NCI-H1092 (cell line): ENCODE measurements at regions not wholly inside any gene's neighbourhood (a gene's known extent, or its start where the extent isn't known, plus 50 kb on each side); places are given as distances from the start of the nearest gene placed in this dataset.
"Not testable (repeated sequence)": the region's sequence is repeated elsewhere in the genome, so short reads cannot be mapped to it uniquely, and the experiment has no call there.

Source experiments
- DNase-seq: peaks from one replicate; lab custom pipeline; 2025; lab: John Stamatoyannopoulos, UW

DNA sequence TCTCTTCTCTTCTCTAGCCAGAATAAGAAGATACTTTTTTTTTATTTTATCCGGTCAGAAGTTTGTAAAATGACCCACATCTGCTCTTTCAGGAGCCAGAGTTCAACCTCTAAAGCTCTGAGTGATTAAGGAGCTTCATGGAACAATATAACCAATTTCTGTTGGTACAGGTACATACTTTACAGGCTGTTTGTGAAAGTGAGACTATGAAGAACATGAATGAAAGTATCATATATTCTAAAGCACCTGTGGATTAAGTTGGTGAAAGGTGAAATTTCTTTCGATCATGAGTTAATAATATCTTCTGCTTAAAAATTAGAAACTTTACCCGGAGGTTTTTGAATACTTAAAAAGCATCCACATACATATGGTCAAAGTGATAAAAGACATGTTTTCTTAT, 65.2 kb downstream of the DMRT2 start:
- no peak for DNase-seq

DNA sequence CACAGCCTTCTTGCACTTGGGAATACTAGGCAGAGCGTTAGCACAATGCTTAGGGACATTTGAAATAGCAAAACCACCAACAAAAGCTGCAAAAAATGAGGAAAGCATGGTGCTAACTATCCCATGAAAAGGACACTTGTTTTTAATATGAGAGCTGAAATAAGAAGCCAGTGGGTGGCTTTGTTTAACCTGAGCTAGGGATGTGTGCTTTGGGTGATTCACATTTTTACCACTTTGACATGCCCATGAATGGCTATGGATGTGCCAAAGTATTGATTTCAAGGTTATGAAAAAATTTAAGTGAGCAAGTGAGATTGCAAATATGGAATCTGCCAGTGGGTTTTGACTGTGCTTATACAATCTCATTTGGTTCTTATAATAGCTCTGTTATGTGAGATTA, 67.3 kb downstream of the DMRT2 start:
- no peak for DNase-seq

DNA sequence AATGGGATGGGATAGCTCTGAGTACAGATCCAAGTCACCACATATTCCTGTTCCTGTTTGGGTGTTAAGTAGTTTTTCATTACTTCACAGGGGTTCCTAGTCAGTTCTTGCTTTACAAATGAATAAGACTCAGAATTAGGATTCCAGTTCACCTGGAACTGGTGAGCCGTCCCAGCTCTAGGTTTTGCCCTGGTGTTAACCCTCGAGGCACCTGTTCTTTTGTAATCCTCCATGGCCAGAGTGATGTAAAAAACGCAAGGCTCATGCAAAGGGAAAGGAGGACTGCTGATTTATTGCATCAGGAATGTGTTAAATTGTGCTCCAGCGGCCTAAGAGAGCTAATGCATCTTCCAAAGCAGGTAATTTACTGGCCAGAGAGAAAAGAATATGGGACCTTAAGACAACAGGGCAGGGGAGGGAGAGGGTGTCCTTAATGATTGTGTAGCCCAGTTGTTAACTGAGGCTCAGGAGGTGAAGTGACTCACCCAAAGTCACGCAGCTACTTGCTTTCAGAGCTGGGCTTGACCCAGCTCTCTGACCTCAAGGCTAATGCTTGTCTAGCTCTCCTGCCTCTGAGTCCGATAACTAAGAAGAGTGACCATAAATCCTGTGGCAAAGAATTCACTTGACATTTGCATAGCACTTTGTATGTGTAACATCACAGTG, 70.5 kb downstream of the DMRT2 start:
- no peak for DNase-seq

DNA sequence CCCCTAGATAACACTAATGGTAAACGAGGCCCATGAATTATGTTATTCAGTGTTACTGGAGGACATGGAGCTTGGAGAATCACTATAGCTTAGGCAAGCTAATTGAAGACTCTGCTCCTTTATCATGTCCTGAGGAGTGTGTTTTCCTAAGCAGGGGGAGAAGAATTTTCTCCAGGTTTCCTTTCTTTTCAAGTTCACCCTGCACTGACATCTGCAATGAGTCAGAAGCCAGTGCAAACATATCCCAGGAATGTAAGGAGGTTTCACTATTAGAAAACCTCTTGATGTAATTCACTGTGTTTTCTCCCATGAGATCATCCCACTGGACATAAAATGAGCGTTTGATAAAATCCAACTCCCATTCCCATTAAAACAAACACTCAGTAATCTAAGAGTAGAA, 75.6 kb downstream of the DMRT2 start:
- DNase-seq = no peak

DNA sequence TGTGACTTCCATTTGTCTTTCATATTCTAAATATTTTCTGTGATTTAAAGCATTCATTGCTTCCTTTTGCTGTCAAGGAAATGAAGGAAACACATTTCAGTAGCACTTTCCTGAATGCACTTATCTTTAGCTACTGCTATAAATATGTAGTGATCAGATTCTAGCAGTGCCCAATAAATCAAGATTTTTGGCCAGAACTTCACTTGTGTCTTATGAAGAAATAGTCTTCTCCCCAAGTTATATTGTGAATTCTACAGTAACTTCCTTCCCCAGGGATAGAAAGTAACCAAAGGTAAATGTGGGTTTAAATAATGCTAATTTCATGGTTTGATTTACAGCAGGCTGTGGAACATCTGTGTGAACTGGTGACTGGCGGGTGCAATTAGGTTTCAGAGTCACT, 77.9 kb downstream of the DMRT2 start:
- DNase-seq = no peak

DNA sequence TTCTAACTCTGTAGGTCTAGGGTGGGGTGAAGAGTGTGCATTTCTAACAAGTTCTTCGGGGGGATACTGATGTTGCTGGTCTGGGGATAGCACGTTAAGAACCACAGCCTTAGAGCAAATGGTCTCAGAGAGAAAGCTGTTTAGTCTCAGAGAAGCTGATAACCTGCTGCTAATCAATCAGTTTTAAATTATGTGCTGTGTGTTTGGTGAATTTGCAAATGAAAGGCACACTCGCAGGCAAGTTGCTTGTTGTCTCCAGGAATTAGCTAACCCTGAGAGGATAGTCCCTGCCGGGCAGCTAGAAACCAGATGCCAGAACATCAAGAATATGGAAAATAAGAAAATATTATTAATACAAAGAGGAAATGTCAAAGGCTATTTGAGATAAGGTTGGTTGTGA, 79.2 kb downstream of the DMRT2 start:
- DNase-seq = no peak

DNA sequence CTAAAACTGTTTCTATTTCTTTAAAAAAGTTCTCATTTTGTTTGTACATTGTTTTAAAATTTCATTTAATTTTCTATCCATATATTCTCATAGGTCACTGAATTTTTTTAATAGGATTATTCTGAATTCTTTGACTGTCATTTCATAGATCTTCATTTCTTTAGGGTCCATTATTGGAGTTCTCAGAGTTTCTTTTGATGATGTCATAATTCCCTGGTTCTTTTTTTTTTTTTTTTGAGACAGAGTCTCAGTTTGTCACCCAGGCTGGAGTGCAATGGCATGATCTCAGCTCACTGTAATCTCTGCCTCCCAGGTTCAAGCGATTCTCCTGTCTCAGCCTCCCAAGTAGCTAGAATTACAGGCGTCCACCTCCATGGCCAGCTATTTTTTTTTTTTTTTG, 89.9 kb downstream of the DMRT2 start:
- DNase-seq = no peak

DNA sequence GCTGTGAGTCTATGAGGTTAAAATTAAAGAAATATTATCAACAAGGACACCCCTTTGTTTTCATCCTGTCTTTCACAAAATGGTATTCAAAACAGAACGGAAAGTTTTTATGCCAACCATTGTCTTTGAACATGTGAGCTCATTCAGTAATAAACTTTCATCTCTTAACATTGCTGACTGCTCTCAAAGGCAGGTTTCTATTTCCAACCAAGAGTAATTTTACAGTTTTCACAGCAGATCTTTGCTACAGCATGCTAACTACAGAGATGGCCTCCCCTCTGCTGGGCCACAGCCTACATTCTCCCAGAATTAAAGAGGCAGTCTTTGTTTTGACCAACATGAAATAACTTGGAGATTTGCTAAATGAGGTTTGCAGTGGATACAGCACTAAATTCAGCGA, 101.5 kb downstream of the DMRT2 start:
- no peak for DNase-seq

DNA sequence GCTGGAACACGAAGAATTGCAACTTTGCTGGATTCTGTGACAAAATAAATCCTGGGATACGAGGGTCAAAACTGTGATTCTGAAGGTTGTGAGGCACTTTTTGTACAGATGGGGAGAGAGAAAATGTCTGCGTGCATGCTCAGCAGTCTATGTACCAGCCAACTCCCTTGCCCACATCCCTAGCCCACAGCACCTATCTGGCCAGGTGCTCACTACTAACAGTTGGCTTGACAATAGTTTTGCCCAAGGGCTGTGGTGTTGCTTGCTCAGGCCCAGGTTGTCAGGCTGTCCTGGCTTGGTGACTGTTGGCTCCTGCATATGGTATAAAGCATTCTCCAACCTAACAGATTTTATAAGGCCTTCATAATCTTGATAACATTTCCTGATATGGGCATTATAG, 102.0 kb downstream of the DMRT2 start:
- DNase-seq = no peak

DNA sequence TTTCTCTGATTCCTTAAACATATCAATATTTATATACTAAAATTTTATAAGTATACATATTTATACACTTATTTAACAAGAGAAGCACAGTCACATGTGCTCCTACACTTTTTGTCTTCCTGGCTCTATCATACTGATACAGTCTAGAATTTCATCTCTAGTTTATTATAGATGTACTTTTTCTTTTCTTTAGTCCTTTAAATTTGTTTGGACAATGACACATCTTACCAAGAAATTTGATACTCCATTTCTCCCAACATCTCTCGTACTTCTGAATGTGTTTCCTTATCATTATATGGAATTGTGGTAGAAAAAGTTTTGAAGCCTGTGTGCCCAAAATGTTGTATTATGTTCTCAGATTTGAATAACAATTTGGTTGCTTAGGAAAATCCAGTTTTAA, 104.6 kb downstream of the DMRT2 start:
- DNase-seq = no peak

DNA sequence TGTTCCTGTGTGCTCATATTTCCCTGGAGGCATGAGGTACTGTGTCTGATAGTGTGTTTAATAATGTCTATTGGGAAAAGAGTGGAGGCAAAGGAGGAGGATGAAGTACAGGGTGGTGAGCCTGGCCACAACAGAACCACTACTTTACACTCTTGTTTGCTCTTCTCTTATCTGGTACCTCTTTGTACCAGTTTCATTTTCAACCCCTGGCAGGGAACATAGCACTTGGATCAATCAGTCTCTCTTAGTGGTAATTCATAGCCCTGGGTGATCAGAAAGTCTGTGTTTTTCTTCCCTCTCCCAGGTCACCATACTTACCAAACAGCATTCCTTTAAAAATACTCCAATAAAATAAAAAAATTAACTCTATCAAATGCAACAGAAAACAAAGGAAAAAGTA, 105.4 kb downstream of the DMRT2 start:
- DNase-seq = no peak

DNA sequence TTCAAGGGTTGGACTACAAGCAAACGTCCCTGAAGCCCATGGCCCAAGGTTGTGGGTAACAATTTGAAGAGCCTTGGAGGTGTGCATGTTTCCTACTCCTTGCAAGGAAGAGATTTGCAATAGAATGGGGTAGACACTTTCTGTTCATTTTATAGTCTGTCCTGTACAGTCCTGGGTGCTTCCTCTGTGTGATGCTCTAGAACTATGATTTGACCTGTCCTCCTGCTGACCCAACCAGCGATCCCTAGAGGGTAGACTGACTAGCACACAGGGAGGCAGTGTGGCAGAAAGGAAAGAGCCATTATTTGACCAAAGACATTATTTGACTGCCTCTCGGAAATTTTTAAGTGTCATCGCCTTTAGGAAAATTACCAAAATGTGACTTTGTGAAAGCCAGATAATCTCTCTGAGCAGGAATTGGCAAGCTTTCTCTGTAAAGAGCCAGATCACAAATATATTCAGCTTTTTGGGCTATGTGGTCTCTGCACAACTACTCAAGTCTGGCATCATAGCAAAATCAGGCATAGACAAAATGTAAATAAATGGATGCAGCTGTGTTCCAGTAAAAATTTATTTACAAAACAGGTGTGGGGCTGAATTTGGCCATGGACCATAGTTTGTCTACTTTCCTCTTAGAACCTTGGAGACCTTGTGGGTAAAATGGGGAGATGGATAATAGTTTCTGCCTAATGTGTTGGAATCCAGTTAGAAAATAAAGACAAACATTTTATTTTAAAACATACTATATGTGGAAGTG, 106.8 kb downstream of the DMRT2 start:
- no peak for DNase-seq

DNA sequence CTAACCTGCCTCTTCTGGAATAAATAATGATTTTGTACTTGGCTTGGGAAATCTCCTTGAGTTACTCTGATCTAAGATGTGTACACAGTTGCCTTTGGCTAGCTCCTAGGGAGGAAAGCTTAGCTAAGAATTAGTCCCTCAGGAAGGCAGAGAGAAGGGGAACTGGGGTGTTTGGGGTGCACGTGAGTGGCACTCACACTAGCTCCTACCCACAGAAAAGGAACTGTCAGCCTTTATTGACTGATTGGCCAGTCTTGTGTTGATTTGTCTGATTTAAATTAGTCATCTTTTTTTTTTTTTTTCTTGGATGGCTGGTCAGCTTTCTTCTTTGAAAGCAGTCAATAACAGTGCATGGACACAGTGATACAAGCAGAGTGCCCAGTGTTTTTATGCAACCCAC, 107.7 kb downstream of the DMRT2 start:
- DNase-seq = no peak

DNA sequence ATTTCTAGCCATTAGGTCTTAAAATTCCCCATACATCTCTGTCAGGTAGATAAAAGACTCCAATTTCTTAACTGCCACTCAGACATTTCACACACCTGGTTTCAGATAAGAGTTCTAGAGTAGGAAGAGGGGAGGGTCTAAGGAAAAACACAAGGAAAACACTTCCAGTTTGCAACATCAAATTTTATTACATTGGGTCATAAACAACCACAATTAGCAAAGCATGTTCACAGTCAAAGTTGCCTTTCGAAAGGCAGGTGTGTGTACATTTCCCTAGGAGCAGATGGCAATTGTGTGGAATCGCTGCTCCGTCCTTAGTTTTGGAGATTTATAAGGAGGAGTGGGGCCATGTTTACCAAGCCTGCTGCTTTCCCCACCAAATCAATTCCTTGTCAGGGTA, 120.8 kb downstream of the DMRT2 start:
- DNase-seq = no peak

DNA sequence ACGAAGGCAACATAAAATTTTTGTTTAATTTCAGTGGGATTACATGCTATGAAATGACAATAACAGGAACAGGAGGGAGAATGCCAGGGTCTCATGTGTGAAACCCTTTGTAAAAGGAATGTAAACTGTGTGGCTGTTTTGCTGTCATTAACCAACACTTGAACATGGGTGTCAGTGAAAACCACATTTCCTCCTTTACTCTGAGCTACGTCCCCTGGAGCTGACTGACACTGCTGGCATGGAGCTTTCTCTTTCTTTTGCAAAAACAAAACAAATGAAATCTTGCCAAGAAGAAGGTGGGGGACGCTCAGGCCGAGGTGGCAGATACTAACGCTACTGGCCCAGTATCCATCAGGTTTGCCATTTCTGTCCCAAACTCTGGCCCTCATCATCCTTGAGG, 121.4 kb downstream of the DMRT2 start:
- DNase-seq = no peak

DNA sequence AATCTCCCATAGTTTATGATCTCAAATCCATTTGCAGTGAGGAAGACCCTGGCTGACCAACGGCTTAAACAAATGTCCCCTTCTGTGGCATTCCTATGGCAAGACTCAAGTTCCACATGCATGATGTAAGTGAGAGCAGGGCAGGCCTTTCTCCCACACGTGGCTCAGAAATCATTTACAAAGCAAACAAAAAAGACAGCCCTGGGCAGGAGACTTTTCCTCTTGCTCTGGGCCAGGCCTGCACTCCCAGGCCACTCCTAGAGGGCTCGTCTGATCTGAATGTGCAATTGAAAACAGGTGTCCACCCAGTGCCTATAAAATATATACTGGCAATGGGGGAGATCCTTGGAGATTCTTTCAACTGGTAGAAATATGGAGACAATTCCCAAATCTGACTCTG, 123.1 kb downstream of the DMRT2 start:
- DNase-seq = no peak

DNA sequence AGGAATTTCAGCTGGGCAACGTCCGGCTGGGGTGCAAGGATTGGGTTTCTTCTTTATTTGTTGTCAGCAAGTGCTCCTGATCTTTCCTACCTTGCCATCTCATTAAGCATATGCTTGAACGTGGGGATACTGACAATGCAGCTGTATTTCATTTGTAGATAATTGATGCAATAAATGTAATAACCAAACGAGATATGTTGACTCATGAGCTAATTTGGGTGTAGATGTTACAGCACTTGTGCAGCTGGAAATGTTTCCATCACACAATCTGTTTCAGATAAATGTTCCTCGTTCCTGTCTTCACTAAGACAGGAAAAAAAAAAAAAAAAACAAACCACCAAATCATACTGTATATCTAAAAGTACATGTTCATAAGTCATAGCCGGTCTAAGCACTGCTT, 123.8 kb downstream of the DMRT2 start:
- DNase-seq = no peak

DNA sequence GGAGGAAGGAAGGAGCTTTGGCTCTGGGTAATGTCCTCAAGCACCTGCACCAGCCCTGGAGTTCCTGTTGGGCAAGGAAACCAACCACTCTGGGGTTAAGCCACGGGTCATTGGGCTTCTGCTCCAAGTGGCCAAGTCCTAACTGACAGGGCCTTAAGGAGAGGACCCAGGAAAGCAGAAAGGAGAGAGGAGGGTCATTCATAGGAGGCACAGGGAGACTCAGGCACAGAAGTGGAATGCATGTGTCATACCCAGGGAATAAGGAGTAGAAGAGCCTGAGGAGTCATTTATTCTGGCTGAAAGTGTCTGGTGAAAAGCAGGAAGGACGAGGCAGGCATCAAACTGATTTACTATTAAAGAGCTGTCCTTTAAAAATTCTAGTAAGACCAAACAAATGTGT, 129.2 kb downstream of the DMRT2 start:
- DNase-seq = no peak

DNA sequence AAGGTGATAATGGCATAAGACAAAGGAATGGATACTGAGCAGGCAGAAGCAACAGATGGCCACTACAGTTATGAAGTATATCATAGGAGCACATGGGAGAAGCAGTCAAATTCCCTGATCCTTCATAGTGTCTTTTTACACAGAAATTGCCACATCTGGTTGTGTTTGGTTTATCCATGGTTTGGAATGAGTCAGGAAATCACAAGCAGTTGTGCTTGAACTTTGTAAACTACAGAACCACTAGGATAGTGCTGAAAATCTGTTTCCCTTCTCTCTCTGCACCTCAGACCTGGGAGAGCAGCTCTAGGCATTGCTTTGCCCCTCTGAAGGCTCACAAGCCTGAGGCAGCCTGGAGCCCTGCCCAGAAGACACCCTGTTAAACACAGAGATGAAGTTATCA, 134.0 kb downstream of the DMRT2 start:
- no peak for DNase-seq

DNA sequence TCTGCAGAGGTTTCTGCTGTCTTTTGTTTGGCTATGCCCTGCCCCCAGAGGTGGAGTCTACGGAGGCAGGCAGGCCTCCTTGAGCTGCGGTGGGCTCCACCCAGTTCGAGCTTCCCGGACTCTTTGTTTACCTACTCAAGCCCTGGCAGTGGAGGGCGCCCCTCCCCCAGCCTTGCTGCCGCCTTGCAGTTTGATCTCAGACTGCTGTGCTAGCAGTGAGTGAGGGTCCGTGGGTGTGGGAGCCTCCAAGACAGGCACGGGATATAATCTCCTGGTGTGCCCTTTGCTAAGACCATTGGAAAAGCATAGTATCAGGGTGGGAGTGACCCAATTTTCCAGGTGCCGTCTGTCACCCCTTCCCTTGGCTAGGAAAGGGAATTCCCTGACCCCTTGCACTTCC, 137.0 kb downstream of the DMRT2 start:
- DNase-seq = not testable (repeated sequence)

DNA sequence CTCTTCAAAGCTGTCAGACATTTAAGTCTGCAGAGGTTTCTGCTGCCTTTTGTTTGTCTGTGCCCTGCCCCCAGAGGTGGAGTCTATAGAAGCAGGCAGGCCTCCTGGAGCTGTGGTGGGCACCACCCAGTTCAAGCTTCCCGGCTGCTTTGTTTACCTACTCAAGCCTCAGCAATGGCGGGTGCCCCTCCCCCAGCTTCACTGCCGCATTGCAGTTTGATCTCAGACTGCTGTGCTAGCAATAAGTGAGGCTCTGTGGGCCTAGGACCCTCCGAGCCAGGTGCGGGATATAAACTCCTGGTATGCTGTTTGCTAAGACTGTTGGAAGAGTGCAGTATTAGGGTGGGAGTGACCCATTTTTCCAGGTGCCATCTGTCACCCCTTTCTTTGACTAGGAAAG, 145.5 kb downstream of the DMRT2 start:
- not testable (repeated sequence) for DNase-seq

DNA sequence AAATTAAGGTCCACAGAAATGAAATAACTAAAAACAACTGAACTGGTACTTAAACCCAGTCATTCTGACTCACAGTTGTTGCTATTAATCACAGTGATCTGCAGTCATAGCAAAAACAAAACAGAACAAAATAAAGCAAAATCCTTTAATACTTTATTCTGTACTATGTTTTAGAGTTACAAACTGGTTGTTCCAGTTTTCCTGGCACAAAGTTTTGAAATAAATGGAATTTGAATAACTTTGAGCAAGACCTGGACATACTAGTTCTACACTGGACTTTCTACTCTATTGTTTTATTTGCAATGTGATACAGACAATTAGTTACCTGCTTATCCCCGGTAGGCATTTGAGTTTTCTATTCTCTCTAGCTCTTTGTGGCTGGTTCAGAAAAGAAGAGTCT, 147.9 kb downstream of the DMRT2 start:
- no peak for DNase-seq

DNA sequence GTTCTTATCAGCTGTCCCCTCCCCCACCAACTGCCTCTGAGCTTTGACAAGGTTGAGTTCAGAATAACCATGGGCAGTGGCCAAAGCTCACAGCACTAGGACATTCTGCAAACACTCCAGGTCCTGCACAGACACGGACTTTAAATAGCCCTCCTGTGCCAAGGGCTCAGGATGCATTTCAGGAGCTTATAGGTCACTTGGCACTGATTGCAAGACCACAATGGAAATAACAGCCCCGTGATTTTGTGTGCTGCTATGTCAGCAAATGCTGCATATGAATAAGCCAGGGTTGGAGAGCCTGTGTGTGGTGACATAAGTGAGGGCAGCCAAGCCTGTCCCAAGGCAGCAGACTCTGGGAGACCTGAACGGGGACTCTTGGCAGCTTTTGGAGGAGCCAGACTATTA, 150.7 kb downstream of the DMRT2 start:
- no peak for DNase-seq

DNA sequence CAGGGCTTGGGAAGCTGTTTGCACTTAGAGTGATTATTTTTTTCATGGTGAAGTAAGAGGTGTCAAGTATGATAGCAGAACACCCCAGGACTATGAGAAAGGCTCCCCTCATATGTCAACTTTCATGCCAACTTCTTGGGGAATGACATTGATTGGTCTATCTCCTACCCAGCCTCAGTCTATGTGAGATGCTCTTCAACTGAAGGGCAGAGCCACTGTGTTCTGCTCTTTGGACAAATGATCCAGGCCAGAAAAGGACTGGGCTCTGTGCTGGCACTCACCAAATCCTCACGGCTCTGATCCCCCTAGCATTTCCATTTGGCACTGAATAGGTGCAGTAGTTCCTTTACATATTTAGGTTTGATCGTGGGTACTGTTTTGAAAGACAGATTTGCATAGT, 151.1 kb downstream of the DMRT2 start:
- DNase-seq = no peak
